ENCODE measurements at regions not wholly inside any gene's neighbourhood (a gene's known extent, or its start where the extent isn't known, plus 50 kb on each side); places are given as distances from the start of the nearest gene placed in this dataset.

GRCh38 chr10:65325913-65326312, 1599.9 kb upstream of the LRRTM3 start:
- H3K36me3 Mint-ChIP-seq (ENCODE audit: low read depth): no peaks in the 10 kb centered on the region
- H3K4me3 Mint-ChIP-seq: no peak overlapping the region
- Histone ChIP-seq H3K4me1 (ENCODE audit: insufficient read depth) (peaks cover 14% of the 10 kb centered on the region), H3K36me3 (ENCODE audit: insufficient read depth) (no peaks in the 10 kb centered on the region), H3K4me3 (no peak overlapping the region), H3K27ac (ENCODE audit: low read depth) (no peak overlapping the region), H3K27me3 (ENCODE audit: insufficient read depth) (no peaks in the 10 kb centered on the region), H3F3A (replicated peaks; ENCODE audit: low read depth) (no peaks in the 10 kb centered on the region), H2AFZ (no peak overlapping the region), H3K4me2 (peak overlapping the region; percentile 11; the same call in 1 of the 2 replicates), H4K20me1 (replicated peaks; ENCODE audit: insufficient read depth) (no peaks in the 10 kb centered on the region), H3K9me2 (ENCODE audit: insufficient read depth) (peaks cover 5% of the 10 kb centered on the region; the same call in 1 of the 2 replicates), H3K79me2 (replicated peaks; ENCODE audit: insufficient read depth) (no peaks in the 10 kb centered on the region)
- H3K27ac Mint-ChIP-seq: peak overlapping the region; percentile 74
- peaks cover 12% of the 10 kb centered on the region for H3K4me1 Mint-ChIP-seq
- no peaks in the 10 kb centered on the region; the same call in 2 of the 3 replicates for H3K9me3 Mint-ChIP-seq
- TF ChIP-seq ZNF462 (CRISPR knock-in tag; IDR thresholded peaks at IDR 0.05): peak; percentile 53; the same call in 1 of the 2 replicates
- TF ChIP-seq EZH2 (IDR thresholded peaks at IDR 0.05; ENCODE audit: low read depth, unreplicated experiment): no peak
- TF ChIP-seq EZH2phosphoT487 (IDR thresholded peaks at IDR 0.05; ENCODE audit: unreplicated experiment): no peak
- ATAC-seq: peak; percentile 100
- DNase-seq (ENCODE audit: low spot score): peak; percentile 74
- H3K27me3 Mint-ChIP-seq (ENCODE audit: insufficient read depth, low read depth, poor library complexity): no peaks in the 10 kb centered on the region

GRCh38 chr10:65328486-65328885, 1597.3 kb upstream of the LRRTM3 start:
- Mint-ChIP-seq H3K36me3 (ENCODE audit: low read depth) (no peaks in the 10 kb centered on the region), H3K4me3 (no peak overlapping the region), H3K9me3 (no peaks in the 10 kb centered on the region; the same call in 2 of the 3 replicates), H3K27me3 (ENCODE audit: insufficient read depth, low read depth, poor library complexity) (no peaks in the 10 kb centered on the region), H3K27ac (no peak overlapping the region), H3K4me1 (peaks cover 12% of the 10 kb centered on the region)
- Histone ChIP-seq H2AFZ (no peak overlapping the region), H3K27ac (ENCODE audit: low read depth) (no peak overlapping the region), H3K36me3 (ENCODE audit: insufficient read depth) (no peaks in the 10 kb centered on the region), H3F3A (replicated peaks; ENCODE audit: low read depth) (no peaks in the 10 kb centered on the region), H3K27me3 (ENCODE audit: insufficient read depth) (no peaks in the 10 kb centered on the region), H3K4me3 (no peak overlapping the region), H3K9me2 (ENCODE audit: insufficient read depth) (peaks cover 5% of the 10 kb centered on the region; the same call in 1 of the 2 replicates), H4K20me1 (replicated peaks; ENCODE audit: insufficient read depth) (no peaks in the 10 kb centered on the region), H3K4me1 (ENCODE audit: insufficient read depth) (peaks cover 14% of the 10 kb centered on the region), H3K79me2 (replicated peaks; ENCODE audit: insufficient read depth) (no peaks in the 10 kb centered on the region), H3K4me2 (no peak overlapping the region)
- DNase-seq (ENCODE audit: low spot score): no peak
- ATAC-seq: no peak
- no peak for TF ChIP-seq CREB1 (CRISPR knock-in tag; IDR thresholded peaks at IDR 0.05; ENCODE audit: low read depth)
- TF ChIP-seq, protein P1, sequence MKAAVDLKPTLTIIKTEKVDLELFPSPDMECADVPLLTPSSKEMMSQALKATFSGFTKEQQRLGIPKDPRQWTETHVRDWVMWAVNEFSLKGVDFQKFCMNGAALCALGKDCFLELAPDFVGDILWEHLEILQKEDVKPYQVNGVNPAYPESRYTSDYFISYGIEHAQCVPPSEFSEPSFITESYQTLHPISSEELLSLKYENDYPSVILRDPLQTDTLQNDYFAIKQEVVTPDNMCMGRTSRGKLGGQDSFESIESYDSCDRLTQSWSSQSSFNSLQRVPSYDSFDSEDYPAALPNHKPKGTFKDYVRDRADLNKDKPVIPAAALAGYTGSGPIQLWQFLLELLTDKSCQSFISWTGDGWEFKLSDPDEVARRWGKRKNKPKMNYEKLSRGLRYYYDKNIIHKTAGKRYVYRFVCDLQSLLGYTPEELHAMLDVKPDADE (IDR thresholded peaks at IDR 0.05): no peak
- no peak for TF ChIP-seq STAT1 (IDR thresholded peaks at IDR 0.05; ENCODE audit: unreplicated experiment)
- TF ChIP-seq ZNF331 (CRISPR knock-in tag; IDR thresholded peaks at IDR 0.05; ENCODE audit: low read depth): no peak
- no peak for TF ChIP-seq NANOG (IDR thresholded peaks at IDR 0.05; ENCODE audit: borderline replicate concordance)
- TF ChIP-seq, protein P2, sequence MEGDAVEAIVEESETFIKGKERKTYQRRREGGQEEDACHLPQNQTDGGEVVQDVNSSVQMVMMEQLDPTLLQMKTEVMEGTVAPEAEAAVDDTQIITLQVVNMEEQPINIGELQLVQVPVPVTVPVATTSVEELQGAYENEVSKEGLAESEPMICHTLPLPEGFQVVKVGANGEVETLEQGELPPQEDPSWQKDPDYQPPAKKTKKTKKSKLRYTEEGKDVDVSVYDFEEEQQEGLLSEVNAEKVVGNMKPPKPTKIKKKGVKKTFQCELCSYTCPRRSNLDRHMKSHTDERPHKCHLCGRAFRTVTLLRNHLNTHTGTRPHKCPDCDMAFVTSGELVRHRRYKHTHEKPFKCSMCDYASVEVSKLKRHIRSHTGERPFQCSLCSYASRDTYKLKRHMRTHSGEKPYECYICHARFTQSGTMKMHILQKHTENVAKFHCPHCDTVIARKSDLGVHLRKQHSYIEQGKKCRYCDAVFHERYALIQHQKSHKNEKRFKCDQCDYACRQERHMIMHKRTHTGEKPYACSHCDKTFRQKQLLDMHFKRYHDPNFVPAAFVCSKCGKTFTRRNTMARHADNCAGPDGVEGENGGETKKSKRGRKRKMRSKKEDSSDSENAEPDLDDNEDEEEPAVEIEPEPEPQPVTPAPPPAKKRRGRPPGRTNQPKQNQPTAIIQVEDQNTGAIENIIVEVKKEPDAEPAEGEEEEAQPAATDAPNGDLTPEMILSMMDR (conservative IDR thresholded peaks at IDR 0.05; ENCODE audit: low read depth in 2 of 2): no peak
- TF ChIP-seq POLR2AphosphoS5 (IDR thresholded peaks at IDR 0.05; ENCODE audit: low read depth): no peak
